CD14-positive monocyte (primary cell): ENCODE measurements at regions not wholly inside any gene's neighbourhood (a gene's known extent, or its start where the extent isn't known, plus 50 kb on each side); places are given as distances from the start of the nearest gene placed in this dataset.

ENCODE experiments used
- DNase-seq, 3 donors: peaks; one replicate each; pipeline ENCODE4 v3.0.0-alpha.2; 2011 to 2022
- H2AFZ ChIP-seq: 2 replicates; pipeline ENCODE4 v1.6.0; 2012; ENCODE audit warnings: mild to moderate bottlenecking, low read depth, low read length, inconsistent platforms; ENCODE audit not compliant: insufficient read depth, poor library complexity, severe bottlenecking
- H3K27ac ChIP-seq, 2 donors: 1 replicate in 1 of 2; 2 replicates in 1 of 2; pipeline ENCODE4 v1.5.1; 2012 to 2013; ENCODE audit warnings: low read length in 2 of 2, control low read depth in 1 of 2, inconsistent platforms in 1 of 2, low read depth in 1 of 2, mild to moderate bottlenecking in 1 of 2
- H3K27me3 ChIP-seq, 2 donors: one replicate each; pipeline versions ENCODE4 v1.6.0 to v1.6.1; 2011 to 2013; ENCODE audit warnings: low read length in 2 of 2; ENCODE audit not compliant: control insufficient read depth in 2 of 2, insufficient read depth in 2 of 2
- H3K36me3 ChIP-seq, 2 donors: replicated peaks in 1 of 2; 1 replicate in 1 of 2; 2 replicates in 1 of 2; pipeline versions ENCODE4 v1.5.1 to v1.6.1; 2012 to 2013; ENCODE audit warnings: low read length in 2 of 2, control low read depth in 1 of 2, inconsistent platforms in 1 of 2, mild to moderate bottlenecking in 1 of 2; ENCODE audit not compliant: insufficient read depth in 2 of 2, control insufficient read depth in 1 of 2
- H3K4me1 ChIP-seq, 2 donors: 1 replicate in 1 of 2; 2 replicates in 1 of 2; pipeline versions ENCODE4 v1.5.1 to v1.6.1; 2012 to 2013; ENCODE audit warnings: low read length in 2 of 2, control low read depth in 1 of 2, inconsistent platforms in 1 of 2, mild to moderate bottlenecking in 1 of 2, moderate library complexity in 1 of 2; ENCODE audit not compliant: insufficient read depth in 2 of 2, control insufficient read depth in 1 of 2
- H3K4me2 ChIP-seq: replicated peaks from 2 replicates; pipeline ENCODE3; 2012; ENCODE audit warnings: low read length, moderate library complexity, mild to moderate bottlenecking; ENCODE audit not compliant: poor library complexity, severe bottlenecking; ENCODE audit errors: extremely low read depth
- H3K4me3 ChIP-seq, 3 experiments: fragments of 200-600 bp in 1 of 3; sonication (generic) in 1 of 3; replicated peaks in 1 of 3; 1 replicate in 2 of 3; 2 replicates in 1 of 3; pipeline ENCODE4 v1.5.1; 2011 to 2013; ENCODE audit warnings: low read length in 3 of 3, mild to moderate bottlenecking in 3 of 3, control low read depth in 2 of 3, low read depth in 2 of 3, inconsistent platforms in 1 of 3, moderate library complexity in 1 of 3
- H3K79me2 ChIP-seq: 2 replicates; pipeline ENCODE4 v1.6.0; 2012; ENCODE audit warnings: mild to moderate bottlenecking, control low read depth, inconsistent platforms, low read length, moderate library complexity; ENCODE audit not compliant: insufficient read depth
- H3K9ac ChIP-seq: 2 replicates; pipeline ENCODE4 v1.6.0; 2017; ENCODE audit warnings: low read length, mild to moderate bottlenecking; ENCODE audit not compliant: insufficient read depth, poor library complexity, severe bottlenecking
- H3K9me3 ChIP-seq, 2 donors: replicated peaks in 1 of 2; 1 replicate in 1 of 2; 2 replicates in 1 of 2; pipeline versions ENCODE4 v1.5.1 to v1.6.1; 2012 to 2013; ENCODE audit warnings: low read length in 2 of 2, control low read depth in 1 of 2; ENCODE audit not compliant: control insufficient read depth in 1 of 2, insufficient read depth in 1 of 2
- H4K20me1 ChIP-seq: 2 replicates; pipeline ENCODE4 v1.6.0; 2012; ENCODE audit warnings: mild to moderate bottlenecking, low read length, control low read depth, moderate library complexity; ENCODE audit not compliant: insufficient read depth
- H3K27ac Mint-ChIP-seq, 7 donors: one replicate each; pipeline ENCODE4 v1.8.0; 2020; ENCODE audit warnings: mild to moderate bottlenecking in 7 of 7, mixed read lengths in 7 of 7, moderate library complexity in 6 of 7, inconsistent platforms in 2 of 7
- H3K27me3 Mint-ChIP-seq, 3 donors: one replicate each; pipeline ENCODE4 v1.8.0; 2021 to 2022; ENCODE audit warnings: low read depth in 3 of 3, mild to moderate bottlenecking in 3 of 3, mixed read lengths in 3 of 3, moderate library complexity in 3 of 3, inconsistent platforms in 1 of 3
- H3K36me3 Mint-ChIP-seq, 2 donors: one replicate each; pipeline ENCODE4 v1.8.0; 2020; ENCODE audit warnings: mixed read lengths in 2 of 2, inconsistent platforms in 1 of 2, mild to moderate bottlenecking in 1 of 2
- H3K4me1 Mint-ChIP-seq: one replicate; pipeline ENCODE4 v1.8.0; 2020; ENCODE audit warnings: mild to moderate bottlenecking, mixed read lengths
- H3K4me3 Mint-ChIP-seq, 2 donors: one replicate each; pipeline ENCODE4 v1.8.0; 2020; ENCODE audit warnings: mild to moderate bottlenecking in 2 of 2, mixed read lengths in 2 of 2, moderate library complexity in 1 of 2
- H3K9me3 Mint-ChIP-seq, 7 donors: one replicate each; pipeline ENCODE4 v1.8.0; 2020 to 2022; ENCODE audit warnings: mixed read lengths in 7 of 7, mild to moderate bottlenecking in 6 of 7, moderate library complexity in 6 of 7, inconsistent platforms in 2 of 7
- WGBS: methylation state at CpG from one replicate; pipeline ENCODE4 v1.1.5; 2013; ENCODE audit warnings: missing lambda C conversion rate; ENCODE audit not compliant: insufficient coverage; 5-methylcytosine and 5-hydroxymethylcytosine counted together
- intact Hi-C, 2 donors: fragments of 100-400 bp; cut with micrococcal nuclease; formaldehyde crosslinking; loops; one replicate each; pipeline versions ENCODE4 v1.15.0 to v1.15.1; 2023
- TF ChIP-seq, protein P1 (sequence below): fragments of 200-600 bp; IDR thresholded peaks from one replicate; pipeline ENCODE4 v1.8.0; 2022; ENCODE audit warnings: antibody characterized with exemption, mild to moderate bottlenecking

DNA sequence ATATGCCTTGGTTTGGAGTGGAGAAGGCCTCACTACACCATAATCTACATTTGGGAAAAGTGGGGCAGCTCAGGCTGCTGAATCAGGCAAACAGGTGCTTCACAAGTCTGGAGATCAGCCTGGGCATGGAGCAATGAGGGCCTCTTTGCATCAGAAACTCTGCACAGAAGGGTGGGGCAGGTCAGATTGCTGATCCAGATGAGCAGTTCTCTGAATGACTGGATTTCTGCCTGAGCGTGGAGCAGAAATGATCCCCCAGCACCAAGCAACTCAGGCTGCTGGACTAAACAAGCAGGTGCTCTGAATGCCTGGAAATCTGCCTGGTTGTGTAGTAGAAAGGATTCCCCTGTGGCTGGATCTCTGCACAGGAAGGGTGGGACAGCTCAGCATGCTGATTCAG, 605.3 kb upstream of the ZNF804A start:
- Histone ChIP-seq H3K4me3 (no peak overlapping the region), H3K4me1 (no peaks in the 10 kb centered on the region), H3K9me3 (peaks cover 16 to 24% of the 10 kb centered on the region in 2 donors), H3K79me2 (no peaks in the 10 kb centered on the region), H3K36me3 (no peaks in the 10 kb centered on the region), H2AFZ (no peak overlapping the region), H3K27ac (no peak overlapping the region), H3K4me2 (no peak overlapping the region), H3K9ac (no peak overlapping the region), H3K27me3 (no peaks in the 10 kb centered on the region), H4K20me1 (no peaks in the 10 kb centered on the region)
- Mint-ChIP-seq H3K9me3 (peaks cover 4 to 17% (median 9%) of the 10 kb centered on the region in 7 donors), H3K4me1 (no peaks in the 10 kb centered on the region), H3K36me3 (no peaks in the 10 kb centered on the region), H3K27ac (no peak overlapping the region), H3K4me3 (no peak overlapping the region), H3K27me3 (no peaks in the 10 kb centered on the region)
- intact Hi-C loops = no loop called here
- TF ChIP-seq, protein P1, sequence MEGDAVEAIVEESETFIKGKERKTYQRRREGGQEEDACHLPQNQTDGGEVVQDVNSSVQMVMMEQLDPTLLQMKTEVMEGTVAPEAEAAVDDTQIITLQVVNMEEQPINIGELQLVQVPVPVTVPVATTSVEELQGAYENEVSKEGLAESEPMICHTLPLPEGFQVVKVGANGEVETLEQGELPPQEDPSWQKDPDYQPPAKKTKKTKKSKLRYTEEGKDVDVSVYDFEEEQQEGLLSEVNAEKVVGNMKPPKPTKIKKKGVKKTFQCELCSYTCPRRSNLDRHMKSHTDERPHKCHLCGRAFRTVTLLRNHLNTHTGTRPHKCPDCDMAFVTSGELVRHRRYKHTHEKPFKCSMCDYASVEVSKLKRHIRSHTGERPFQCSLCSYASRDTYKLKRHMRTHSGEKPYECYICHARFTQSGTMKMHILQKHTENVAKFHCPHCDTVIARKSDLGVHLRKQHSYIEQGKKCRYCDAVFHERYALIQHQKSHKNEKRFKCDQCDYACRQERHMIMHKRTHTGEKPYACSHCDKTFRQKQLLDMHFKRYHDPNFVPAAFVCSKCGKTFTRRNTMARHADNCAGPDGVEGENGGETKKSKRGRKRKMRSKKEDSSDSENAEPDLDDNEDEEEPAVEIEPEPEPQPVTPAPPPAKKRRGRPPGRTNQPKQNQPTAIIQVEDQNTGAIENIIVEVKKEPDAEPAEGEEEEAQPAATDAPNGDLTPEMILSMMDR = no peak
- no peak for DNase-seq
- 100% methylated on average over 1 of the region's 1 CpG for WGBS

DNA sequence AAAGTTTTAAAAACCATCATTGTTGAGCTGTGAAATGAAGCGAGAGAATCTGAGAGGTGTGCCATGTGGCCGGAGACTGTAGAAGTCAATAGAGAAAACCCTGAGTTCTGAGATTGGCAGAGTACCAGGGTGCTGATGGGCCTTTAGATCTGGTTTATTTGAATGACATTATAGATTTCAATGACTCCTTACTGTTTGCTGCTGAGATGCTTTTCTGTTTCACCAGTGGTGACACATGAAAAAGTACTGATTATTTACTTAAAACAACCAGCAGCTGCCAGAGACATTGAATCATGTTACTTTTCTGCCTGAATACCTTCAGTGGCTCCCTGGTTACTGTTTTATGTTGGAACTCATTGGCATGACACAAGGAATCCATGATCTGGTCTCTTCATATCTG, 602.7 kb upstream of the ZNF804A start:
- intact Hi-C loops = no loop called here
- H3K36me3 Mint-ChIP-seq = no peaks in the 10 kb centered on the region
- H3K4me3 Mint-ChIP-seq = no peak overlapping the region
- no peak overlapping the region for H3K4me3 ChIP-seq
- no peak for DNase-seq
- peaks cover 2 to 14% (median 10%) of the 10 kb centered on the region in 7 donors for H3K9me3 Mint-ChIP-seq
- H3K27me3 ChIP-seq = no peaks in the 10 kb centered on the region
- WGBS = 100% methylated on average over 2 of the region's 2 CpGs
- H3K27me3 Mint-ChIP-seq = no peaks in the 10 kb centered on the region
- no peak overlapping the region for H3K27ac Mint-ChIP-seq
- no peak overlapping the region for H3K4me2 ChIP-seq
- no peaks in the 10 kb centered on the region for H4K20me1 ChIP-seq
- H3K9me3 ChIP-seq = peaks cover 16 to 24% of the 10 kb centered on the region in 2 donors
- H3K27ac ChIP-seq = no peak overlapping the region
- H3K4me1 ChIP-seq = no peaks in the 10 kb centered on the region
- no peak overlapping the region for H3K9ac ChIP-seq
- H2AFZ ChIP-seq = no peak overlapping the region
- no peaks in the 10 kb centered on the region for H3K4me1 Mint-ChIP-seq
- H3K36me3 ChIP-seq = no peaks in the 10 kb centered on the region
- TF ChIP-seq, protein P1 = no peak
- H3K79me2 ChIP-seq = no peaks in the 10 kb centered on the region
